ENCODE measurements at regions not wholly inside any gene's neighbourhood (a gene's known extent, or its start where the extent isn't known, plus 50 kb on each side); places are given as distances from the start of the nearest gene placed in this dataset.
"Not testable (repeated sequence)": the region's sequence is repeated elsewhere in the genome, so short reads cannot be mapped to it uniquely, and the experiment has no call there.

GRCh38 chr5:114844711-114845110 lies 325.0 kb downstream of the TRIM36 start:
- not testable (repeated sequence) for H3K36me3 ChIP-seq (ENCODE audit: control insufficient read depth, insufficient read depth, low read length); H3K27me3 ChIP-seq (ENCODE audit: control insufficient read depth, insufficient read depth, low read length); DNase-seq (ENCODE audit: low read depth in 4 of 6, low spot score in 6 of 6); H3K27ac ChIP-seq (ENCODE audit: low read depth, low read length); H3K9me3 ChIP-seq (ENCODE audit: control insufficient read depth, insufficient read depth, low read length); H3K4me1 ChIP-seq (ENCODE audit: control insufficient read depth, insufficient read depth, low read length); H3K4me3 ChIP-seq (ENCODE audit: low read depth, low read length)
- WGBS (ENCODE audit: insufficient coverage): 89% methylated on average over 9 of the region's 9 CpGs

DNA sequence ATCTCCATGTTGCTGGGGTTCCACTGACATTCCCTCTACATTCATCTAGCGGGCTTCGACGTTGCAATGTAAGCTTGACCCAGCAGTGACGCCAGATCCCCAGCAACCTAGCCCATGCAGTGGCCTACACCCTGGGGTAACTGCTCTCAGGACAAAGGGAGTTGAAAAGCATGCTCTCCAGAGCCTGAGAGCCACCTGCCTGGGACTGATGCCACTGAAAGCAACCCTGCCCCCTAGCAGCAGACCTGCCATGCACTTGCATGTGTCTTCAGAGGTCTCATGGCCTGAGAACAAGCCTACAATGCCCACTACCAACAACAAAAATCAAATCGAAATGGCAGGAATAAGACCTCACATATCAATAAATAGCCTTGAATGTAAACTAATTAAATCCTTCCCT lies 330.3 kb downstream of the TRIM36 start:
- H3K4me3 ChIP-seq (ENCODE audit: low read depth, low read length): no peak overlapping the region
- H3K9me3 ChIP-seq (ENCODE audit: control insufficient read depth, insufficient read depth, low read length): no peaks in the 10 kb centered on the region
- H3K27ac ChIP-seq (ENCODE audit: low read depth, low read length): no peak overlapping the region
- no peaks in the 10 kb centered on the region for H3K4me1 ChIP-seq (ENCODE audit: control insufficient read depth, insufficient read depth, low read length)
- H3K36me3 ChIP-seq (ENCODE audit: control insufficient read depth, insufficient read depth, low read length): no peaks in the 10 kb centered on the region
- WGBS (ENCODE audit: insufficient coverage): 80% methylated on average over 4 of the region's 5 CpGs
- no peak for DNase-seq (ENCODE audit: low read depth in 4 of 6, low spot score in 6 of 6)
- no peaks in the 10 kb centered on the region for H3K27me3 ChIP-seq (ENCODE audit: control insufficient read depth, insufficient read depth, low read length)

- Histone ChIP-seq H3K27ac (ENCODE audit: low read depth, low read length) (no peak overlapping the region), H3K4me3 (ENCODE audit: low read depth, low read length) (no peak overlapping the region), H3K36me3 (ENCODE audit: control insufficient read depth, insufficient read depth, low read length) (no peaks in the 10 kb centered on the region), H3K4me1 (ENCODE audit: control insufficient read depth, insufficient read depth, low read length) (no peaks in the 10 kb centered on the region), H3K9me3 (ENCODE audit: control insufficient read depth, insufficient read depth, low read length) (no peaks in the 10 kb centered on the region), H3K27me3 (ENCODE audit: control insufficient read depth, insufficient read depth, low read length) (no peaks in the 10 kb centered on the region)
- 100% methylated on average over 1 of the region's 2 CpGs for WGBS (ENCODE audit: insufficient coverage)
- DNase-seq (ENCODE audit: low read depth in 4 of 6, low spot score in 6 of 6): no peak
Measured at GRCh38 chr5:114838937-114839336, 330.8 kb downstream of the TRIM36 start.

DNA sequence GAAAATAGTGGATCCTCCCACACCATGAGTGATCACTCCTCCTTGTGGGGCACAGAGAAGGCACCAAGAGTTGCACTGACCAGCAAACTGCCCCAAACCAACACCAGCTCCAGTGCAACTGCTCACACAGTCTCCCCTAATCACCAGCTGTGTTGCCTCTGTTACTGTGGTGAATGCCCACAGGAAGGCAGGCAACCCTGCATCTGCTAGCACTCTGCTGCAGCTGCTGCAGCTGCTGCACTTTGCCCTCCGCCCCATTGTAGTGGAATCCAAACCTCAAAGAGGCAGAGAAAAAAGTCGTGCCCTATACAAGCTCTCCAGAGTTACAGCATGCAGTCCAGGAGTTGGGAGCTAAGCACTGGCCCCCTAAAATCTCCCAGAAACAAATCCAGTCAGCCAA lies 339.6 kb downstream of the TRIM36 start:
- H3K36me3 ChIP-seq (ENCODE audit: control insufficient read depth, insufficient read depth, low read length): no peaks in the 10 kb centered on the region
- no peaks in the 10 kb centered on the region for H3K4me1 ChIP-seq (ENCODE audit: control insufficient read depth, insufficient read depth, low read length)
- no peak overlapping the region for H3K27ac ChIP-seq (ENCODE audit: low read depth, low read length)
- 43% methylated on average over 2 of the region's 2 CpGs for WGBS (ENCODE audit: insufficient coverage)
- H3K27me3 ChIP-seq (ENCODE audit: control insufficient read depth, insufficient read depth, low read length): no peaks in the 10 kb centered on the region
- H3K9me3 ChIP-seq (ENCODE audit: control insufficient read depth, insufficient read depth, low read length): peaks cover 4% of the 10 kb centered on the region
- H3K4me3 ChIP-seq (ENCODE audit: low read depth, low read length): no peak overlapping the region
- DNase-seq (ENCODE audit: low read depth in 4 of 6, low spot score in 6 of 6): no peak

GRCh38 chr5:114822863-114823262 lies 346.8 kb downstream of the TRIM36 start:
- Histone ChIP-seq H3K9me3 (ENCODE audit: control insufficient read depth, insufficient read depth, low read length) (peaks cover 9% of the 10 kb centered on the region), H3K4me3 (ENCODE audit: low read depth, low read length) (no peak overlapping the region), H3K36me3 (ENCODE audit: control insufficient read depth, insufficient read depth, low read length) (no peaks in the 10 kb centered on the region), H3K4me1 (ENCODE audit: control insufficient read depth, insufficient read depth, low read length) (no peaks in the 10 kb centered on the region), H3K27ac (ENCODE audit: low read depth, low read length) (no peak overlapping the region), H3K27me3 (ENCODE audit: control insufficient read depth, insufficient read depth, low read length) (no peaks in the 10 kb centered on the region)
- peak in 2 of 6 donors; percentile 35 to 55 for DNase-seq (ENCODE audit: low read depth in 4 of 6, low spot score in 6 of 6)

- Histone ChIP-seq H3K36me3 (ENCODE audit: control insufficient read depth, insufficient read depth, low read length) (no peaks in the 10 kb centered on the region), H3K4me3 (ENCODE audit: low read depth, low read length) (no peak overlapping the region), H3K9me3 (ENCODE audit: control insufficient read depth, insufficient read depth, low read length) (peaks cover 7% of the 10 kb centered on the region), H3K27ac (ENCODE audit: low read depth, low read length) (no peak overlapping the region), H3K27me3 (ENCODE audit: control insufficient read depth, insufficient read depth, low read length) (no peaks in the 10 kb centered on the region), H3K4me1 (ENCODE audit: control insufficient read depth, insufficient read depth, low read length) (no peaks in the 10 kb centered on the region)
- peak in 2 of 6 donors; percentile 10 to 55 for DNase-seq (ENCODE audit: low read depth in 4 of 6, low spot score in 6 of 6)
- no CpG with 5 or more reads among the region's 1 CpG for WGBS (ENCODE audit: insufficient coverage)
Measured at GRCh38 chr5:114822436-114822835, 347.3 kb downstream of the TRIM36 start.

GRCh38 chr5:114790403-114790792 lies 379.3 kb downstream of the TRIM36 start:
- no peaks in the 10 kb centered on the region for H3K27me3 ChIP-seq (ENCODE audit: control insufficient read depth, insufficient read depth, low read length)
- DNase-seq (ENCODE audit: low read depth in 4 of 6, low spot score in 6 of 6): no peak
- WGBS (ENCODE audit: insufficient coverage): no CpG with 5 or more reads among the region's 2 CpGs

DNA sequence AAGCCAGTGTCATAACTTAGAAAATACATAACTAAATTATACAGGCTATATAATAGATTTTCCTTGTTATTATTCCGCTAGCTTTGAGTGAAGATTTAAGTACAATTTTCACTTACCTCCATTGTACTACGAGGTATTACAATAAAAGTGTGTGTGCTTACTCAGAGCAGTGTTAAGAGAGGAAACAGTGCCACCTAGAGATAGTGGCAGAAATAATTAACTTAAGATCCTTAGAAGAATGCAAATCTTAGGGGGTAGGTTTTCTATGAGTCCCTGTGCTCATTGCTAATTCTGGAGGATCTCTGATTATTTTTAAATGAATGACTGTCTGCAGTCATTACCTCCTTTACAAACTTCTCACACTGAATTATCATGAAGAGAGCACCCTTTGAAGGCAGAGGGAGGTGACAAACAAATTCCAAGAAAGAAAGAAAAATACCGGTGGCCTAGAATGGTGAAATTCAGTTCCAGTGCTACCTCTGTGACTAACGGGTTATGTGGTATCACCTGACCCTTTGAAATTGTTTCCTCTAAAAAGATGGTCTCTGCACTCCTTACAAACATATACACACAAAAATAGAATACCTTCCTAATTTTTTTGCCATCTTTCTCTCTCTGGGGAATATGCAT lies 379.8 kb downstream of the TRIM36 start:
- no peak overlapping the region for H3K27ac ChIP-seq (ENCODE audit: low read depth, low read length)
- peak in 4 of 6 donors; percentile 7 to 66 (median 36) for DNase-seq (ENCODE audit: low read depth in 4 of 6, low spot score in 6 of 6)
- no peak overlapping the region for H3K4me3 ChIP-seq (ENCODE audit: low read depth, low read length)
- no peaks in the 10 kb centered on the region for H3K27me3 ChIP-seq (ENCODE audit: control insufficient read depth, insufficient read depth, low read length)
- 79% methylated on average over 2 of the region's 4 CpGs for WGBS (ENCODE audit: insufficient coverage)
- H3K4me1 ChIP-seq (ENCODE audit: control insufficient read depth, insufficient read depth, low read length): no peaks in the 10 kb centered on the region
- H3K36me3 ChIP-seq (ENCODE audit: control insufficient read depth, insufficient read depth, low read length): no peaks in the 10 kb centered on the region
- no peaks in the 10 kb centered on the region for H3K9me3 ChIP-seq (ENCODE audit: control insufficient read depth, insufficient read depth, low read length)

More at GRCh38 chr5:114790403-114790792, 379.3 kb downstream of the TRIM36 start:
- no peak overlapping the region for H3K27ac ChIP-seq (ENCODE audit: low read depth, low read length)
- no peaks in the 10 kb centered on the region for H3K36me3 ChIP-seq (ENCODE audit: control insufficient read depth, insufficient read depth, low read length)
- no peak overlapping the region for H3K4me3 ChIP-seq (ENCODE audit: low read depth, low read length)
- H3K4me1 ChIP-seq (ENCODE audit: control insufficient read depth, insufficient read depth, low read length): no peaks in the 10 kb centered on the region
- H3K9me3 ChIP-seq (ENCODE audit: control insufficient read depth, insufficient read depth, low read length): no peaks in the 10 kb centered on the region

GRCh38 chr5:114782869-114783268 lies 386.8 kb downstream of the TRIM36 start:
- peak in 3 of 6 donors; percentile 6 to 77 (median 20) for DNase-seq (ENCODE audit: low read depth in 4 of 6, low spot score in 6 of 6)

DNA sequence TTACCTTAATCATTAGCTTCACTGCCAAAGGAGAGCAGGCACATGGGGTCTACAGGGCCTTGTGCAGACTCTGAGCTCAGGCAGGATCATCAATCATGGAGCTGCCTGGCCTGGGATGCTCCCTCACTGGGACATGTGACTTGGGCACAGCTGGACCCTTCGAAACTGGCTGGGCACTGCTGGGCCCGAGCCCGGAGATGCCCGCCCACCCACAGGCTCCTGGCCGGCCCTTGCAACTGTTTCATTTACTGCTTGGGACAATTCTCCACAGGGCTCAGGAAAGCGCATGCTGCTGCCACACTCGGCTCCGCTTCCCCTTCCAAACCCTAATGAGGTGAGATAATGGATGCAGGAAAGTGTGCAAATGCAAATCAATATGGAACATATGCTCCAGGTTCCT lies 387.5 kb downstream of the TRIM36 start:
- WGBS (ENCODE audit: insufficient coverage): 23% methylated on average over 5 of the region's 8 CpGs
- peak in 2 of 6 donors; percentile 27 to 55 for DNase-seq (ENCODE audit: low read depth in 4 of 6, low spot score in 6 of 6)
- Histone ChIP-seq H3K9me3 (ENCODE audit: control insufficient read depth, insufficient read depth, low read length) (no peaks in the 10 kb centered on the region), H3K36me3 (ENCODE audit: control insufficient read depth, insufficient read depth, low read length) (no peaks in the 10 kb centered on the region), H3K27ac (ENCODE audit: low read depth, low read length) (peak overlapping the region; percentile 37), H3K4me3 (ENCODE audit: low read depth, low read length) (no peak overlapping the region), H3K4me1 (ENCODE audit: control insufficient read depth, insufficient read depth, low read length) (no peaks in the 10 kb centered on the region), H3K27me3 (ENCODE audit: control insufficient read depth, insufficient read depth, low read length) (no peaks in the 10 kb centered on the region)

More at GRCh38 chr5:114782869-114783268, 386.8 kb downstream of the TRIM36 start:
- Histone ChIP-seq H3K36me3 (ENCODE audit: control insufficient read depth, insufficient read depth, low read length) (no peaks in the 10 kb centered on the region), H3K27me3 (ENCODE audit: control insufficient read depth, insufficient read depth, low read length) (no peaks in the 10 kb centered on the region), H3K27ac (ENCODE audit: low read depth, low read length) (no peak overlapping the region), H3K4me3 (ENCODE audit: low read depth, low read length) (no peak overlapping the region), H3K4me1 (ENCODE audit: control insufficient read depth, insufficient read depth, low read length) (no peaks in the 10 kb centered on the region), H3K9me3 (ENCODE audit: control insufficient read depth, insufficient read depth, low read length) (no peaks in the 10 kb centered on the region)
- 63% methylated on average over 8 of the region's 8 CpGs for WGBS (ENCODE audit: insufficient coverage)
